NT2/D1 (cell line): ENCODE measurements at regions not wholly inside any gene's neighbourhood (a gene's known extent, or its start where the extent isn't known, plus 50 kb on each side); places are given as distances from the start of the nearest gene placed in this dataset.
"Not testable (repeated sequence)": the region's sequence is repeated elsewhere in the genome, so short reads cannot be mapped to it uniquely, and the experiment has no call there.

Experiments used
- DNase-seq: peaks from one replicate; pipeline ENCODE4 v3.0.0-alpha.2; 2011; ENCODE audit warnings: low read depth, low spot score
- H3K27me3 ChIP-seq: 2 replicates; pipeline ENCODE4 v1.6.0; 2011; ENCODE audit warnings: mild to moderate bottlenecking; ENCODE audit not compliant: insufficient read length, insufficient read depth
- H3K36me3 ChIP-seq: 2 replicates; pipeline ENCODE4 v1.6.1; 2011; ENCODE audit warnings: mild to moderate bottlenecking, low read length, mixed read lengths; ENCODE audit not compliant: insufficient read depth, insufficient read length
- H3K4me1 ChIP-seq: 2 replicates; pipeline ENCODE4 v1.5.1; 2011; ENCODE audit not compliant: insufficient read depth, insufficient read length
- H3K4me3 ChIP-seq: 2 replicates; pipeline ENCODE4 v1.5.1; 2011; ENCODE audit warnings: low read depth; ENCODE audit not compliant: insufficient read length
- H3K9ac ChIP-seq: 2 replicates; pipeline ENCODE4 v1.6.0; 2011; ENCODE audit warnings: low read depth; ENCODE audit not compliant: insufficient read length
- H3K9me3 ChIP-seq: 2 replicates; pipeline ENCODE4 v1.5.1; 2011; ENCODE audit warnings: mild to moderate bottlenecking, low read length; ENCODE audit not compliant: insufficient read depth
- SUZ12 ChIP-seq: IDR thresholded peaks from 2 replicates; pipeline ENCODE4 v1.6.1; 2011; ENCODE audit not compliant: insufficient read length, insufficient read depth; ENCODE audit errors: extremely low read depth
- YY1 ChIP-seq: IDR thresholded peaks from 2 replicates; pipeline ENCODE4 v1.6.1; 2011; ENCODE audit not compliant: insufficient read length, insufficient read depth
- ZNF274 ChIP-seq: IDR thresholded peaks from 2 replicates; pipeline ENCODE4 v1.6.1; 2011; ENCODE audit warnings: mild to moderate bottlenecking, low read depth, low read length

GRCh38 chrX:122301491-122301890, 882.6 kb upstream of the GRIA3 start:
- TF ChIP-seq YY1 (no peak), SUZ12 (no peak), ZNF274 (no peak)
- no peaks in the 10 kb centered on the region for H3K27me3 ChIP-seq

GRCh38 chrX:122303761-122304160, 880.3 kb upstream of the GRIA3 start:
- no peaks in the 10 kb centered on the region for H3K36me3 ChIP-seq
- H3K4me1 ChIP-seq, result no peaks in the 10 kb centered on the region

More at GRCh38 chrX:122301491-122301890, 882.6 kb upstream of the GRIA3 start:
- H3K36me3 ChIP-seq, result no peaks in the 10 kb centered on the region
- H3K4me1 ChIP-seq, result no peaks in the 10 kb centered on the region
- H3K9ac ChIP-seq, result no peak overlapping the region
- H3K4me3 ChIP-seq, result no peak overlapping the region
- no peak for DNase-seq
- H3K9me3 ChIP-seq, result no peaks in the 10 kb centered on the region

GRCh38 chrX:122344816-122345215, 839.3 kb upstream of the GRIA3 start:
- no peaks in the 10 kb centered on the region for H3K27me3 ChIP-seq
- no peaks in the 10 kb centered on the region for H3K4me1 ChIP-seq
- no peaks in the 10 kb centered on the region for H3K36me3 ChIP-seq
- no peak overlapping the region for H3K4me3 ChIP-seq
- no peak overlapping the region for H3K9ac ChIP-seq
- no peaks in the 10 kb centered on the region; the same call in 1 of the 2 replicates for H3K9me3 ChIP-seq
- no peak for DNase-seq
- TF ChIP-seq YY1 (no peak), SUZ12 (no peak), ZNF274 (no peak)

More at GRCh38 chrX:122303761-122304160, 880.3 kb upstream of the GRIA3 start:
- no peak for DNase-seq
- no peaks in the 10 kb centered on the region for H3K9me3 ChIP-seq
- no peaks in the 10 kb centered on the region for H3K27me3 ChIP-seq
- H3K4me3 ChIP-seq, result no peak overlapping the region
- TF ChIP-seq YY1, result no peak
- TF ChIP-seq ZNF274, result no peak
- TF ChIP-seq SUZ12, result no peak
- no peak overlapping the region for H3K9ac ChIP-seq

- TF ChIP-seq YY1 (no peak), SUZ12 (no peak), ZNF274 (no peak)
- Histone ChIP-seq H3K4me3 (no peak overlapping the region), H3K36me3 (no peaks in the 10 kb centered on the region), H3K9ac (no peak overlapping the region), H3K27me3 (no peaks in the 10 kb centered on the region), H3K4me1 (no peaks in the 10 kb centered on the region), H3K9me3 (no peaks in the 10 kb centered on the region)
- DNase-seq, result no peak
Observed at GRCh38 chrX:122363112-122363795, 820.8 kb upstream of the GRIA3 start.

GRCh38 chrX:122375533-122375932, 808.5 kb upstream of the GRIA3 start:
- H3K27me3 ChIP-seq, H3K36me3 ChIP-seq, DNase-seq, H3K9me3 ChIP-seq, H3K4me1 ChIP-seq, H3K4me3 ChIP-seq, H3K9ac ChIP-seq: not testable (repeated sequence)

GRCh38 chrX:122389005-122389404, 795.1 kb upstream of the GRIA3 start:
- H3K9ac ChIP-seq, result no peak overlapping the region
- no peaks in the 10 kb centered on the region for H3K36me3 ChIP-seq
- no peaks in the 10 kb centered on the region for H3K27me3 ChIP-seq
- DNase-seq, result no peak
- no peak for TF ChIP-seq YY1
- no peak for TF ChIP-seq SUZ12
- TF ChIP-seq ZNF274, result no peak
- no peaks in the 10 kb centered on the region for H3K4me1 ChIP-seq
- no peak overlapping the region for H3K4me3 ChIP-seq
- no peaks in the 10 kb centered on the region for H3K9me3 ChIP-seq

- no peak for DNase-seq
- TF ChIP-seq SUZ12 (no peak), ZNF274 (no peak), YY1 (no peak)
- Histone ChIP-seq H3K4me3 (no peak overlapping the region), H3K4me1 (no peaks in the 10 kb centered on the region), H3K27me3 (no peaks in the 10 kb centered on the region), H3K36me3 (no peaks in the 10 kb centered on the region), H3K9me3 (no peaks in the 10 kb centered on the region), H3K9ac (no peak overlapping the region)
Observed at GRCh38 chrX:122418758-122419157, 765.3 kb upstream of the GRIA3 start.
